AG08396 (cell line): ENCODE measurements at regions not wholly inside any gene's neighbourhood (a gene's known extent, or its start where the extent isn't known, plus 50 kb on each side); places are given as distances from the start of the nearest gene placed in this dataset.

Source experiments
- DNase-seq: peaks from one replicate; pipeline ENCODE4 v3.0.0; 2012; ENCODE audit warnings: low spot score, mixed read lengths

- no peak for DNase-seq
Measured at GRCh38 chr4:167492007-167492406, 257.7 kb upstream of the SPOCK3 start.

GRCh38 chr4:167509551-167509950, 275.3 kb upstream of the SPOCK3 start:
- DNase-seq = no peak

- no peak for DNase-seq
Measured at GRCh38 chr4:167524091-167524490, 289.8 kb upstream of the SPOCK3 start.

GRCh38 chr4:167537761-167538160, 303.5 kb upstream of the SPOCK3 start:
- no peak for DNase-seq

GRCh38 chr4:167541286-167541685, 307.0 kb upstream of the SPOCK3 start:
- DNase-seq = no peak

- DNase-seq = no peak
Measured at GRCh38 chr4:167544391-167544790, 310.1 kb upstream of the SPOCK3 start.

GRCh38 chr4:167550021-167550420, 315.7 kb upstream of the SPOCK3 start:
- no peak for DNase-seq

GRCh38 chr4:167555338-167556022, 321.2 kb upstream of the SPOCK3 start:
- no peak for DNase-seq

- no peak for DNase-seq
Measured at GRCh38 chr4:167578906-167579305, 344.6 kb upstream of the SPOCK3 start.

GRCh38 chr4:167581449-167581965, 347.2 kb upstream of the SPOCK3 start:
- no peak for DNase-seq

- no peak for DNase-seq
Measured at GRCh38 chr4:167587361-167587760, 353.1 kb upstream of the SPOCK3 start.

GRCh38 chr4:167595898-167596297, 361.6 kb upstream of the SPOCK3 start:
- no peak for DNase-seq

GRCh38 chr4:167602157-167602556, 367.9 kb upstream of the SPOCK3 start:
- DNase-seq = no peak

- DNase-seq = no peak
Measured at GRCh38 chr4:167606551-167606950, 372.3 kb upstream of the SPOCK3 start.

- no peak for DNase-seq
Measured at GRCh38 chr4:167613381-167613780, 379.1 kb upstream of the SPOCK3 start.

GRCh38 chr4:167614866-167615265, 380.6 kb upstream of the SPOCK3 start:
- DNase-seq = no peak

GRCh38 chr4:167616476-167616875, 382.2 kb upstream of the SPOCK3 start:
- no peak for DNase-seq

- peak; percentile 24 for DNase-seq
Measured at GRCh38 chr4:167622481-167623240, 388.4 kb upstream of the SPOCK3 start.

- DNase-seq = no peak
Measured at GRCh38 chr4:167623241-167623572, 388.9 kb upstream of the SPOCK3 start.

GRCh38 chr4:167629272-167629671, 395.0 kb upstream of the SPOCK3 start:
- no peak for DNase-seq

GRCh38 chr4:167642250-167642649, 408.0 kb upstream of the SPOCK3 start:
- DNase-seq = no peak

GRCh38 chr4:167645358-167645757, 411.1 kb upstream of the SPOCK3 start:
- no peak for DNase-seq

GRCh38 chr4:167652267-167652666, 418.0 kb upstream of the SPOCK3 start:
- DNase-seq = no peak
